GM21825 (cell line): ENCODE measurements at regions not wholly inside any gene's neighbourhood (a gene's known extent, or its start where the extent isn't known, plus 50 kb on each side); places are given as distances from the start of the nearest gene placed in this dataset.
A peak's percentile ranks its signal among the peaks of the same experiment; 100 is the strongest.
"Not testable (repeated sequence)": the region's sequence is repeated elsewhere in the genome, so short reads cannot be mapped to it uniquely, and the experiment has no call there.

Experiments
- ATAC-seq: cut with Tn5 transposase; IDR thresholded peaks from one replicate; pipeline ENCODE4 v1.9.1; 2021; ENCODE audit warnings: mild to moderate bottlenecking, moderate library complexity; ENCODE audit not compliant: unreplicated experiment

- ATAC-seq = no peak
These were observed 91.2 kb upstream of the PAM start for GRCh38 chr5:102663749-102664530.

DNA sequence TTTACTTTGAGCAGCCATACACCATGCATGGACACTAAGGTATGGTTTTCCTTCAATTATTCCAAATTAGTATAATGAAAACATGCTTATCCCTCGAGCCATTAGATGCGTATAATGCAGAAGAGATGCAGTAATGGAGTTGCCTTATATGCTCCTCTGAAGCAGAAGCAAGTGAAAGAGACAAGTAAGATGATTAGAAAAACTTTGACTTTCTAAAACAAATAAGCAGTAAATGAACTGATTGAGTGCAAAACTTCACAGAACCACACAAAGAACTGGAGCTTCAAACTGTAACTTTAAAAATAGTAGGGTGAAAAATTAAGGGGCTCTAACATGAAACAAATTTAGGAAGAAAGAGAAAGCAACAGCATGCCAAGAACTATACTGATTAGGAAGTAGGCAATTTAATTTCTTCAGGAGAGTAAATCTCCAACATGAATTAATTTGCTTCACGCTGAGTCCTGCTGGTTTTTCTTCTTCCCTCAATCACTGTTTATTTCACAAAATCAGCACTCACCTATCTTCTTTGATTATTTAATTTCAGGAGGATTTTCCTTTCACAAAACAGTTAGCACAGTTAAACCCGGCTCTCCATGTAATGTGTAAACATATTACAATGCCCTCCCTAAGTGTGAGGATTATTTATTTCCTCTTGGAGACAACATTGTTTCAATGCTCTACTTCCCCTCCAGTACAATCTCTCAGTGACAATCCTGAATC lies 90.3 kb upstream of the PAM start:
- ATAC-seq = no peak

DNA sequence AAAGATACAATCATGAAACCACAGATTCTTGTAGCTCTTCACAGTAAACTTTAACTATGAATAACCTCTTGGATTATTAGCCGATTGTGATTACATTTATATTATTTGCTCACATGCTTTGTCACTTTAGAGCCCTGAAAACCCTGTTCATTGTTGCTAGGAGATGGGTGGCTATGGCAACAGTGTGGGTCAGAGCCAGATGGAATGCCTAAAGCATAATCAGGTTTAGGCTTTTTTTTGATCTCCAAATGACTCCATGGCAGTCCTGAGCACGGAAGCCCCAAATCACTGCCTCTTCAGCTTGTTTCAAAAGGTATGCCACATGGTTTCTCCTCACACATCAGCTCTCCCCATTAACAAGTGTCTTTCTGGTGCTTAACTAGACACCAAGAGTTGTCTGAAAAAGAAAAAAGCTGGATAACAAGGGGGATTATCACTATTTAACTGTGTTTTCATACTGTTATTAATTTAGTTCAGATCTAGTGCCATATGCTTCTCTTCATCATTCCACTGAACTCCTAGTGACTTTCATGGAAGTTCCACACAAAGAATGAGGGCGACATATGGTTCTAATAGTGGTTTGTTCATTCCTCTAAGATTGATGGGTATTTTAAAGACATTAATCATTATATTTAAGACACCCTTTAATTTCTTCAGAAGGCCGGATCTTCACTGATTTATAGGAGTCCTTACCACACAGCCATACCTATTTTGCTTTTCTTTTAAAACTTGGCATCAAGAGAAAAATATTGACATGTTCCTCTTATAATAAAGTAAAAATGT lies 88.8 kb upstream of the PAM start:
- no peak for ATAC-seq

GRCh38 chr5:102668220-102668932 lies 86.7 kb upstream of the PAM start:
- ATAC-seq = no peak

DNA sequence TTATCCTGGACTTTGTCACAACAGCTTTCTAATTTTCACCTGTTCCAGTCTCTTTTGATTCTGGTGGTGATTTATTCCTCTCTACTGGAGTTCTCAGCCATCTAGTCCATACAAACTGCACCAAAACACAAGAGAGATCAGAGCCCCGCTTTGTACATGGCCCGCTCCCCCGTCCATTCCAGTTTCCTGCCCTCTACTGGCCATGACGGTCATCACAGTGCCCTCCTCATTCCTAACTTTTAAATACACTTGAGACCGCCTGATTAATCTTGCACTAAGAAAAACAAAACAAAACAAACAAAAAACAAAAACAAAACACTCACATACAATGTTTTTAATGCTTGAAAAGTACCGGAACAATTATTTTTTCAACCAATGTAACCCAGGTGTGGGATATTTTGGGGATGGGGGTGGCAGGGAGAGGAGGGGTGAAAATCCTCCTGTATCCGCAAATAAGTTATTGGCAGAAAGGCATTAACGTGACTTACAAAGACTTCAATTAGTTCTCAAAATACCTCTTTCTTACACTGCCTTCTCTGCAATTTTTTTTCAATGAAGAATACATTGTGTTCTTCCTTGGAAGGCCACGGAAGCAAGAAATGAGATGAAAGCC lies 84.8 kb upstream of the PAM start:
- ATAC-seq = no peak

DNA sequence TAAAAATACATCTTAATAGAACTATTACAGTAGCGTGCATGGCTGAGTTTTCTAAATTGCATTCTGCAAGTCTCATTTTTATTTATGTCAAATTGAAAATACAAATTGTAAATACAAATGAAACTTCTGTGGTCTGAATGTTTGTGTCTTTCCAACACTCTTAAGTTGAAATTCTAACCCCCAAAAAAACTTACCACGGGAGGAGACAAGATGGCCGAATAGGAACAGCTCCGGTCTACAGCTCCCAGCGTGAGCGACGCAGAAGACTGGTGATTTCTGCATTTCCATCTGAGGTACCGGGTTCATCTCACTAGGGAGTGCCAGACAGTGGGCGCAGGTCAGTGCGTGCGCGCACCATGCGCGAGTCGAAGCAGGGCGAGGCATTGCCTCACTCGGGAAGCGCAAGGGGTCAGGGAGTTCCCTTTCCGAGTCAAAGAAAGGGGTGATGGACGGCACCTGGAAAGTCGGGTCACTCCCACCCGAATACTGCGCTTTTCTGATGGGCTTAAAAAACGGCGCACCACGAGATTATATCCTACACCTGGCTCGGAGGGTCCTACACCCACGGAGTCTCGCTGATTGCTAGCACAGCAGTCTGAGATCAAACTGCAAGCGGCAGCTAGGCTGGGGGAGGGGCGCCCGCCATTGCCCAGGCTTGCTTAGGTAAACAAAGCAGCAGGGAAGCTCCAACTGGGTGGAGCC lies 83.9 kb upstream of the PAM start:
- ATAC-seq = not testable (repeated sequence)

DNA sequence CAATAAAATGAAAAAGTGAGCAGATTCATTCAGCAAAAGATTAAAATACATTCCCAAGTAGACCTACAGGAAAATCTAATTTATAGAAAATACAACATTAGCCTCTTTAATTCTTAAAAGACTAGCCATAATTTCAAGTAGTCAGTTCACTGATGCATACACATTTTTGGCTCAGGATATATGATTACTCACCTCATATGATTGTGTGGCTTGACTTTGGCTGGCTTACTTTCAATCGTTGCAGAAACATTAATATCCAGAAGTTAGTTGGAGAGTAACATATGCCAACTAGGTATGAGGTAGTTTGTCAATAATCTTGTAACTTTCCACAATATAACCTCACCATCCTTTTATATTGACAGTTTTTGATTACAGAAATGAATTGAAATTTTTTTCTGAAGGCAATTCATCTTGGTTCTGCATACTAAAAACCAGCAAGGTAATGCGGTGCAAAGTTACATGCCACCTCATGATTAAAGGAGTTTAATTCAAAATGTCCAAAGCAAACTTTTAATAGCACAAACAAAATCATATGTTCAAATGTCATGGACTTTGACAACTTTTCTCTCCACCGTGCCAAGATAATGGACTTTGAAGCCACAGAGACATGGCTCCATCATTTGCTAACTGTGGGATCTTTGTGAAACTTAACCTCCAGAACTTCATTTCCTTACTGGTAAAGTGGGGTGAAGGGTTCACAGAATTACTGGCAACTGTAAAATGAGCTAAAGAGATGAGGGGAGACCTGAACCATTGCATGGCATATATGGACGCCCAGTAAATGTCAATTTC lies 76.6 kb upstream of the PAM start:
- ATAC-seq = no peak

DNA sequence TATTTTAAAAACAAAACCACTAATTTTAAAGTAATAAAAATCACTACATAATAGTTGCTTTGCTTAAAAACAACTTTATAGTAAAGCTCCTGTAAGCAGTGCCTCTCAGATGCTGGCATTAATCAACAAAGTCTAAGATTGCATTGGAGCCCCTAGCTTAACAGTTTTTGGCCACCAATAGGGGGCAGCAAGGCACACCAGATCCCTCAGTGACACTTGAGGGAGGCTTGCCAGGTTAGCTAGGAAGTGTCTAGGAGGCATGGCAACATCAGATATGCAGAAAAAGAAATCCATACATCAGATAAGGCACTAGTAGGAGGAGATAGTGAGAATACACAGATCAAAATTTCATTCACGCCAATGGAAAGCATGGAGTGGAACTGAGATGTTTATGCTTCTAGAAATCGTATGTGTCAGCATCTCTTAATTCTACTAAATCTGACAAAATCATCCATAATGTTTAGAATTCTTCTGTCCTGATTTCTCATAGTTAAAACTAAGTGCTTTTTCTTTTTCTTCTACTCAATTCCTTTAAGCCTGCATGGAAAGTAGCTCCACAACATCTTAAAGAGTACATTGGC lies 73.6 kb upstream of the PAM start:
- ATAC-seq = peak; percentile 89

DNA sequence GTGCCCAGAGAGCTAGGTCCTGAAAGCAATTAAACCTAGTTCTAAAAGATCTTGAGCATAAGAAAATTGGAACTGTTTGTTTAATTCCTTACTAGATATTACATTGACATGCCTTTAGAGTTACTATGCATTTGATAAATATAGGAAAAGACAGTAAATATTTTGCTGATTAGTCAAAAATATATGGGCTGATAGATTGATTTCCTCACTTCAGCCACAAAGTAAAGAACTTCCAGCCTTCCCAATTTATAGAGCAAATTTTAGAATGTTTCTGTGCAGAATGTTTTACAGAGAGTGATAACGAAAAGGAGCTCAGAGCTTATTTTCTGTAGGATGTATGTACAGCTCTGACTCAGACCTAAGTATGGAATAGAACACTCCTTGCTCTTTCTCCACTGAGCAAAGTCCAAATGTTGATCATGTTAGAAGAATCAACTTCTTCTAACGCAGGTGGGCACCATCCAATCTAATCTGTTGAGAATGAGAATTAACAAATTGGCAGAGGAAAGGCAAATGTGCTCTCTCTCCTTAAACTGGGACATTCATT lies 72.9 kb upstream of the PAM start:
- ATAC-seq = no peak

DNA sequence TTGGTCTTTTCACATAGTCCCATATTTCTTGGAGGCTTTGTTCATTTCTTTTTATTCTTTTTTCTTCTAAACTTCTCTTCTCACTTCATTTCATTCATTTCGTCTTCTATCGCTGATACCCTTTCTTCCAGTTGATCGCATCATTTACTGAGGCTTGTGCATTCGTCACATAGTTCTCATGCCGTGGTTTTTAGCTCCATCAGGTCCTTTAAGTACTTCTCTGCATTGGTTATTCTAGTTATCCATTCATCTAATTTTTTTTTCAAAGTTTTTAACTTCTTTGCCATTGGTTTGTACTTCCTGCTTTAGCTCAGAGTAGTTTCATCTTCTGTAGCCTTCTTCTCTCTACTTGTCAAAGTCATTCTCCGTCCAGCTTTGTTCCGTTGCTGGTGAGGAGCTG lies 67.0 kb upstream of the PAM start:
- ATAC-seq = not testable (repeated sequence)

GRCh38 chr5:102688581-102689342 lies 66.3 kb upstream of the PAM start:
- not testable (repeated sequence) for ATAC-seq

DNA sequence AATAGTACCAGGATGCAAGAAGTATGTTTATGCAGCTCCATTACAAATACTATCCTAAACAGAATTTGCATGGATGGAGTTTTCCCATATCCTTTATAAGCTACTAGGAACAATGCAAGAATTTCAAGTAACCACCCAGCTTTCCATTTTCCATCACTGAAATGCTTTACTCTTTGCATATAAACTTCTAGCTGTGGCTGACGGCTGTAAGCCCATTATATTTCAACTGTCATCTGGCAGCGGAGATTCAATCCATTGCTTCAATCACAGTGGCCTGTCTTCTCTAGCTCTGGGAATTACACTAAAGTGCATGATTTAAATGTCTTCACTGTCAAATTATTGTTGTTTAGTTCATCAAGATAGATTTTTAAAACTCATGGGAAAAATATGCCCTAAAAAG lies 64.2 kb upstream of the PAM start:
- ATAC-seq = no peak

- ATAC-seq = no peak
These were observed 63.7 kb upstream of the PAM start for GRCh38 chr5:102691434-102691833.

DNA sequence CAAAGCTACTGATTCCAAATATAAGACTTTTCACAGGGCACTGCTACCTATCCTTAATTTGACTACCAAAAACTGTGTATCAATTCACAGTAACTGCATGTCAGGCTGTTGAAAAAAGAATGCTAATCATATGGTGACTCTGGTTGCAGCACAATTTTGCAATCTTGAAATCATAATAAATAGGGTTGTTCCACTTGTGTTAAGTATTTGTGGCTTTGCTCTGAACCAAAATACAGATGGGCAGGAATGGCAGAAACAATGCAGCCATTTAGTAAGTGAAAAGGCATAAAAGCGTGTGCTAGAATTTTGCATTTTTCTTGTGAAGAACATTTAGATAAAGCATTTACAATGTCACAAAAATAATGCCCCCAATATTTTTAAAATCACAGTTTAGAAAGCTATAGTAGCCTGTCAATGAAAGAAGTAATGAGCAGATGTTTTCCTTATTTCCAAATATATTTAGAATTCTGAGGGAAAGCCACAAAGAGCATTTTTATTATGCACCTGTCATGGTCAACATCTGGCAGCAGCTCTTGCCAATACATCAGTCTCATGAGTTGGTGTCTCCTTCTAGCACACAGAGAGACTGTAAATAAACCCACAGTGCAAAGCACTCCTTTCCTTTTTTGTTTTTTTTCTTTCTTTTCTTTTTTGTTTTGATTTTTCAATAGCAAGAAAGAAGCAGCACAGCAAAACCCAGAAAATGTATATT lies 54.8 kb upstream of the PAM start:
- ATAC-seq = no peak

- ATAC-seq = no peak
These were observed 54.2 kb upstream of the PAM start for GRCh38 chr5:102700916-102701315.

DNA sequence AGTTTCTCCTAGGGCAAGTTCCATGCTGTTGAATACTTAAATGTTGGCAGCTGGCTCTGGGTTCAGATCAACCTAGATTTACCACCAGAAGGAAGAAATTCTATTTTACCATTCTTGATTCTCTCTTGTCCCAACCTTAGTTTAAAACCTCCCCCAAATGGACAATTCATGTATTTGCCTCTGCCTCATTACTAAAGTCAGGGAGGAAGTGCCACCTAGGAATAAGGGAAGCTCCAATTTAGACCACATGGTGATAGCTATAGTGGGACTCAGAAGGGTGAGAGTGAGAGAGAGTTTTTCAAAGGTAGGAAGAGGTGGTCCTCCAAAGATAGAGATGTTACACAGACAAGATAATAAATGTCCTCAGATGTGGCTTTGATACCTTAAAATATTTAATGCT lies 53.4 kb upstream of the PAM start:
- ATAC-seq = no peak
